ENCODE measurements at regions not wholly inside any gene's neighbourhood (a gene's known extent, or its start where the extent isn't known, plus 50 kb on each side); places are given as distances from the start of the nearest gene placed in this dataset.

- TF ChIP-seq CTCF (IDR thresholded peaks at IDR 0.05; ENCODE audit: low read depth, low read length, poor library complexity, severe bottlenecking) (no peak), EZH2phosphoT487 (IDR thresholded peaks at IDR 0.05; ENCODE audit: borderline replicate concordance, low read length) (no peak)
Observed at GRCh38 chr13:99768986-99769385, 202.6 kb downstream of the ZIC5 start.
